PC-3 (cell line): ENCODE measurements at regions not wholly inside any gene's neighbourhood (a gene's known extent, or its start where the extent isn't known, plus 50 kb on each side); places are given as distances from the start of the nearest gene placed in this dataset.

Experiments
- EZH2 ChIP-seq: fragments of 300-600 bp; sonication (generic); IDR thresholded peaks from one replicate; pipeline ENCODE4 v1.6.1; 2017; ENCODE audit warnings: antibody characterized with exemption, mild to moderate bottlenecking, low read length; ENCODE audit not compliant: unreplicated experiment
- EZH2phosphoT487 ChIP-seq: fragments of 300-600 bp; sonication (generic); IDR thresholded peaks from 2 replicates; pipeline ENCODE4 v1.6.1; 2018; ENCODE audit warnings: mild to moderate bottlenecking, antibody characterized with exemption, low read length, borderline replicate concordance
- TF ChIP-seq, protein P1 (sequence below): fragments of 300-600 bp; sonication (generic); conservative IDR thresholded peaks from 2 replicates; pipeline ENCODE4 v1.5.1; 2017; ENCODE audit warnings: antibody characterized with exemption, low read depth, mild to moderate bottlenecking, low read length

DNA sequence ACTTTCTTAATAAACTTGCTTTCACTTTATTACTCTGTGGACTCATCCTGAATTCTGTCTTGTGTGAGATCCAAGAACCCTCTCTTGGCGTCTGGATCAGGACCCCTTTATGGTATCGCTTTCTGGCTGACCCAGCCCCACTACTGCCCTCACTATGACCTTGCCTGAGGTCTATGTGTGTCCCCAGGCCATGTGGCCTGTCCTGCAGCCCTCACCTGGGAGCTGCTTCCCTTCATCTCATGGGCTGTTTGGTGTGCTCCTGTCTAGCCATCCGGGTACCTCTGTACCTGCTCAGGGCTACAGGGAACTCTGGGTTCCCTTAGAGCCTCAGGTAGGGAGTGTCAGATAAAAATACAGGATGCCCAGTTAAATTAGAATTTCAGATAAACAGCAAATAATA, 94.5 kb downstream of the SCP2D1 start:
- TF ChIP-seq, protein P1, sequence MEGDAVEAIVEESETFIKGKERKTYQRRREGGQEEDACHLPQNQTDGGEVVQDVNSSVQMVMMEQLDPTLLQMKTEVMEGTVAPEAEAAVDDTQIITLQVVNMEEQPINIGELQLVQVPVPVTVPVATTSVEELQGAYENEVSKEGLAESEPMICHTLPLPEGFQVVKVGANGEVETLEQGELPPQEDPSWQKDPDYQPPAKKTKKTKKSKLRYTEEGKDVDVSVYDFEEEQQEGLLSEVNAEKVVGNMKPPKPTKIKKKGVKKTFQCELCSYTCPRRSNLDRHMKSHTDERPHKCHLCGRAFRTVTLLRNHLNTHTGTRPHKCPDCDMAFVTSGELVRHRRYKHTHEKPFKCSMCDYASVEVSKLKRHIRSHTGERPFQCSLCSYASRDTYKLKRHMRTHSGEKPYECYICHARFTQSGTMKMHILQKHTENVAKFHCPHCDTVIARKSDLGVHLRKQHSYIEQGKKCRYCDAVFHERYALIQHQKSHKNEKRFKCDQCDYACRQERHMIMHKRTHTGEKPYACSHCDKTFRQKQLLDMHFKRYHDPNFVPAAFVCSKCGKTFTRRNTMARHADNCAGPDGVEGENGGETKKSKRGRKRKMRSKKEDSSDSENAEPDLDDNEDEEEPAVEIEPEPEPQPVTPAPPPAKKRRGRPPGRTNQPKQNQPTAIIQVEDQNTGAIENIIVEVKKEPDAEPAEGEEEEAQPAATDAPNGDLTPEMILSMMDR: no peak
- no peak for TF ChIP-seq EZH2phosphoT487
- no peak for TF ChIP-seq EZH2
